PC-3 (cell line): ENCODE measurements at regions not wholly inside any gene's neighbourhood (a gene's known extent, or its start where the extent isn't known, plus 50 kb on each side); places are given as distances from the start of the nearest gene placed in this dataset.

ENCODE experiments used
- CTCF ChIP-seq: fragments of 300-600 bp; sonication (generic); conservative IDR thresholded peaks from 2 replicates; pipeline ENCODE4 v1.5.1; 2017; ENCODE audit warnings: antibody characterized with exemption, low read depth, mild to moderate bottlenecking, low read length
- EZH2 ChIP-seq: fragments of 300-600 bp; sonication (generic); IDR thresholded peaks from one replicate; pipeline ENCODE4 v1.6.1; 2017; ENCODE audit warnings: antibody characterized with exemption, mild to moderate bottlenecking, low read length; ENCODE audit not compliant: unreplicated experiment

DNA sequence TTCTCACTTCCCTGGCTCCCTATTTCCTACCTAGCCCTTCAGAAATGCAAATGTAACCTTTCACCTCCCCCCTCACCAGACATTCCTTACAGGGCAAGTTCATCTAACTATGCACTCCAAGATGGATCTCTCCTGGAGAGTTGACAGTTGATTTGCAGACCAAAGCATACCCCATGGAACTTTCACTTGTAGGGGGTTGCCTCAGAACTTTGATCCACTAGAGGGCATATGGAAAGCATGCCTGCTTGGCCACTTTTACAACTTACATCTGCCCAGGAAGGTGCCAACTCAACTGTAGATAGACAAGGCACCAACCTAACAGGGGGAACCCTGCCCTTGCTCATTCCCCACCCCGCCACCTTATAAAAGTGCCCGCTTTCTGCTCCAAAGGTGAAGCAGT is 187.8 kb downstream of the NXNL2 start:
- TF ChIP-seq EZH2 (no peak), CTCF (peak; percentile 61)
